GM21786 (cell line): ENCODE measurements at regions not wholly inside any gene's neighbourhood (a gene's known extent, or its start where the extent isn't known, plus 50 kb on each side); places are given as distances from the start of the nearest gene placed in this dataset.

Experiments
- ATAC-seq: cut with Tn5 transposase; IDR thresholded peaks from one replicate; pipeline ENCODE4 v1.9.1; 2021; ENCODE audit not compliant: unreplicated experiment

DNA sequence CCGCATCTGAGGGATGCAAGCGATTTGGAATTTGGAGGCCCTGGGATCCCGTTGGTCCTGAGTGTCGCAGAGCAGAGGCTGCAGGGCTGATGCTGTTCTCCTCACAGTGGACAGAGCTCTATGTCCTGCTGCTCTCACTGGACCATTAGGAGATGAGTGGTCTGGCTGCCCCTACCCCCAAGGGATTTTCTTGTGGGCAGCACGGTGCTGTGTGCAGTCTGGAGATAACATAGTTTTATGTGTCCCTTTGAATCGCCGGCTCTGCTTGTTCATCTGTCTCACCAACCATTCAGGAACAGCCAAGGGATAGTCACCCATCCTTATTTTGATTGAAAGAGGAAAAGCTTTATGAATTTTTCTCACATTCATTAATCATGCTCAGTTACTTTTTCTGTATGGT, 49.9 kb downstream of the CHRM3 start:
- ATAC-seq, result no peak

DNA sequence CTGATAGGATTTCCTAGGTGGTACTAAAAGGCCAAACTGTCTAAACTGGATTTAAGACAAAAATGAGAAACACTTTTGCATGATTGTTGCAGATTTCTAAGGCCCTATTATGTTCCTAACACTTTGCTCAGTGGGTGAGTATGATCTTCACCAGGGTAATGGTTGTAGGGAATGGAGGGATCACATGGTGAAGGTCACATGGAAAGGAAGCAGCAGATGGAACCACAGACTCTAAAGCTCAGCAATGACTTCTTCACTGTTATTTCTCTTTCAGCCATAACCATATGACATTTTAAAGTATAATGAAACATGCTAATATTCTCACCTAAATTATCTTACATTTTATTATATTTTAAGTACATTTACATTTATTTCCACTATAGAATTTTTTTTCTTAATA, 51.5 kb downstream of the CHRM3 start:
- no peak for ATAC-seq

DNA sequence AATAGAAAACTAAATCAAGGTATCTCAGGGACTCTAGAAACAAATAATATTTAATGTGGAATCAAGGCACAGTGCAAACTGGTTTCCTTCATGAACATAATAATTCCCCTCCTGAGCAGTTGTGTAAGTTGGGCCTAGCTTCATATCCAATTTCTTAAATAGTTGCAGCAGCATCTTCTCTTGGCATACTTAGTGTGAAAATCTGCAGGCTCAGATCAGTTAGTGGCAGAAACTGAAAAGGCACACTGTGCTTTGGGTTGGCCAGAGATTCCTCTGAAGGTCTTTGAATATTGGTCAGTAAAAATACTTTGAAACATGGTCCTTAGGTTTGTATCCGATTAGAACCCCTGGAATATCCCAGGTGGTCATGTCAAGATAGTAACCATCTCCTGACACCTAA, 52.5 kb downstream of the CHRM3 start:
- ATAC-seq, result no peak

DNA sequence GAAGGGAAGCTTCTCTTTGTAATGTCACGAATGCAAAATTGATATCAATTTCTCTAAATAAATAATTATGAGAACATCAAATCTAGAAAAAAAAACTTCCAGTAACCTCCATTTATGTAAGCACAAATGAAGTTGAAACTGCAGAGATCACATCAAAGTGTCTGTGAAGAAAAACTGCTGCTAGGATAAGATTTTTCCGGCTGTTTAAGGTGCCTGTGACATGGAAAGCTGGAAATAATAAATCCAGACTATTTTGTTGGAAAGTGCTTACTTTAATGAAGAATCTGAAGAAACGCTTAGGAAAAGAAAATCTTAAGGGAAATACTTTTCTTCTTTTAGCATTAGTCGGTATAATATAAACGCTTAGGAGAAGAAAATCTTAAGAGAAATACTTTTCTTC, 57.0 kb downstream of the CHRM3 start:
- no peak for ATAC-seq

DNA sequence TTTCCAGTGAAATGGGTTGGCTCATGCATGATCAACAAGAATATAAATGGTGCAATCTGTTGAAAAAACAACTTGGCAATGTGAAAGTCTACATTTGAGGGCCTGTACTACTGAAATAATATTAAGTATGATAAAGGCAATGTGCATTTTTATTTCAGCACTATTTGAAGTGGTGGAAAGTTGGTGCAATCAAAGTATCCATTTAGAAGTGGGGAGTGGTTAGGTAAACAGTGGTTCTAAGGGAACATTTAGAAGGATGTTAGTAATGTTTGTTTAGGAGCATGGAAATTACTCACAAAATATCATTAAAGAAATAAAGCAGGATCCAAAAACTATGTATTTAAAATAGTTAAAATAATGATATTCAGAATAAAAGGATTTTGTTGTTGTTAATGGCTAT, 60.2 kb downstream of the CHRM3 start:
- ATAC-seq, result no peak

DNA sequence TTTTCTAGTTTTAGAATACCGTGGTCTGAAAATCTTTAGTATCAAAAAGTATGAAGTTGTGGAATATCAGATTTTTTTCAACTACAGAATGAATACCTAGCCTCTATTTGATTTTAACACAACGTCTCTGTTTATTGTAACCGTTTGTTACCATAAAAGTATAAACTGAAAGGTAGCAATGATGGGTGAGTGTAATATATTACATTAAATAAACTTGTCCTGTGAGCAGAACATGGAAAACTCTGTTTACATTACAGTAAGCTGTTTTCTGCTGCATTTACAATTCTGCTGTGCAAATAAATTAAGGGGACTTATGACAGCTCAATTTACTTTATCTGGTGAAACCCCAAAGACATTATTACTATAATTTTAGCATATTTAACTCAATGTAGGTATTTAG, 62.5 kb downstream of the CHRM3 start:
- ATAC-seq, result no peak

DNA sequence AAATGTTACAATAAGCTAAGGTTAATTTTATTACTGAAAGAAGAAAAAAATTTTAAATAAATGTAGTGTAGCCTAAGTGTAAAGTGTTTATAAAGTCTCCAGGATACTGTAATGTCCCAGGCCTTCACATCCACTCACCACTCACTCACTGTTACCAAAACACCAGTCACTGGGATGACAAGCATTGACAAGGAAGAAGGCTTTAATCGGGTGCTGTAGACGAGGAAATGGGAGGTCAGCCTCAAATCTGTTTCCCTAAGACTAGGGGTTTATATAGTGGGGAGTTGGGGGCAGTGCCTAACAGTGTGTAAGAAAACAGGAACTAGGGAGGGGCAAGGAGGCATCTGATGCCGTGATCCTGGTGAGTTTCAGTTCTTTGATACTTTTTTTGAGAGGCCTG, 69.4 kb downstream of the CHRM3 start:
- no peak for ATAC-seq

DNA sequence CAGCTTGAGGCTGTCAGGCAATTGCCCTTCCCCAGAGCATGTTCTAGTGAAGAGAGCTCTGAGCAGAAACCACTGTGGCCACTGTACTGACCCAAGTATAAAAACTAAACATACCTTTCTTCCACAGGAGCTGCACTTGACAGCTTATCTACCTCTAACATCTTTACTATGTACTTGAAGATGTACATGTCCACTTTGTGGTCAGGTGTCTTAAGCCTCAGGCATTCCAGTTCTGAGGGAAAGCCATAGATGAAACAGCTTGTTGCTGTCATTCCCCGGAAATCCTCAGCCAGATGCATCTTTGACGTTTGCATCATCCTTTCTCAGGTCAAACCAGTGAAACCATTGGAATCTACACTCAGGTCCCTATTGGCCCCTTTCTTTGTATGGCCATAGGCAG, 70.4 kb downstream of the CHRM3 start:
- ATAC-seq, result no peak

DNA sequence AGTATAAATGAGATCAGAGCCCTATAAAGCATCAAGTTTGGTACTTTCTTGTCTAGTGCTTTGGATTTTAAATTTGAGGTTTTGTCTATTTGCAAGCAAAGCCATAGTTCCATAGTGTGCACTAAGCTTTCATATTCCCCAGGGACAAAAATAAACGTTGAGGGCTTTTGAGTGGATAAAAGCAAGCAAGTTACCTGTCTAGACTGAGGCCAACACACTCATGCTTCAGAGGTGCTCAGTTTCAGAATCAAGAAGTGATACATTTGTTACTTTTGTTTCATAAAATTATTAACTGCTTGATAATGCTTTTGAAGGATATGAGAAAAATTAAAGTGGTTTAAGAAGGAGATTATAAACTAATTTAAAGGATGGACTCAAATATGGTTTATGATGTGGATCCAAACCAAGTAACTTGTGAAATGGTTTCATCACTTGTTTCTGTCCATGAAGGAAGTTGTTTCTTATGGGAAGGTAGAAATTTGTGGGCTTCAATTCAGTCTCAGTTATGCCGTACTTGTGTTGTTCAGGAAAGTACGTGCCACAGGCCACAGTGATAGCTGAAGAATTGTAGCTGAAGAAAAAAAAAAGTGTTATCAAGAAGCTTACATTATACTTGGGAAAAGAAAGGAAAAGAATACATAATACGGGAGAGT, 71.2 kb downstream of the CHRM3 start:
- ATAC-seq, result no peak

DNA sequence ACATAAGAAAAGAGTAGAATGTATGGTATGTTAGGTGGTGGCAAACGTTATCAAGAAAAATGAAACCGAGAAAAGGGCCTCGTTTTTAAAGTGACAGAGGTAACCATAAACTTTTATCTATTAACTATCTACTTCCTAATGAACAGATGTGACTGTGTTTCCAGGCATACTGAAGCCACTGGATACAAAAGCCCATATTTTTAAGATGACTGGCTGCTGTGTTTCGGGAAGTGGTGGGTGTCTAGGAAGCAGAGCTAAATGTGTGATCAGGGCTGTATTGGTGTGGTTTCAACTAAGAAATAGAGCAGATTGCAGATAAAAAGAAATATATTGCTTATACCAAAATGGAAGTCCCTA, 71.8 kb downstream of the CHRM3 start:
- no peak for ATAC-seq

DNA sequence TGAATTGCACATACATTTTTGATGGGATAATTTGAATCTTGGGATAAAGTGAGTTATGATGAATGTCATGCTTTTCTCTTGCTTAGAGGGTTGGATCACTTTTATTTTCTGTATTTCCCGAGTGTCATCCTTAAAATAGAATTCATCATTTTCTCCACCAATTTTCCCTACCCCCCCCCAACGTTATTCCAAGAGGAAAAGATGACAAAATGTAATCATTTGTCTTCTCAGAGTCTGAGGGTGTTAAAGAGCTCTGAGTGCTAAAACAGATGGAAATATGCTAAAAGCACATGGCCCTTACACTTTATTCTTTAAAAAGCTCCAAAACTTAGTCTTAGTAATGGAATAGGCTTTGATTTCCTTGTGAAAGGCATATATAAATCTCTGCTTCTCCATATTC, 81.4 kb downstream of the CHRM3 start:
- ATAC-seq, result no peak

DNA sequence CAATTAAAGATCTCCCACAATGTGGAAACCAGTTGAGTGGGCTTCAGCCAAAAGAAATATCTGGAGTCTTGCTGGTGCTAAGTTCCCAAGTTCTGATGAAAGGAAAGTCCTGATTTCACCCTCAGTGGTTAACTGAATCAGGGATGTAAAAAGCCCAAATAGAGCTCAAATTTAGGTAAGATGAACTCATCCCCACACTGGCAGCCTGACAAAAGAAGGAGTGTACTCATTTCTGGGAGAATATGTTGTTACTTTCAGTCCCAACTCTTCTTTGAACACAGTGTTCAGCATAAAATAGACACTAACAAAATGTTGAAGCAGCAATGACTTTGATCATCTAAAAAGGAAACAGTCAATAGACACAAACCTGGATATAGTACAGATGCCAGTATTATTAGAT, 91.7 kb downstream of the CHRM3 start:
- no peak for ATAC-seq

DNA sequence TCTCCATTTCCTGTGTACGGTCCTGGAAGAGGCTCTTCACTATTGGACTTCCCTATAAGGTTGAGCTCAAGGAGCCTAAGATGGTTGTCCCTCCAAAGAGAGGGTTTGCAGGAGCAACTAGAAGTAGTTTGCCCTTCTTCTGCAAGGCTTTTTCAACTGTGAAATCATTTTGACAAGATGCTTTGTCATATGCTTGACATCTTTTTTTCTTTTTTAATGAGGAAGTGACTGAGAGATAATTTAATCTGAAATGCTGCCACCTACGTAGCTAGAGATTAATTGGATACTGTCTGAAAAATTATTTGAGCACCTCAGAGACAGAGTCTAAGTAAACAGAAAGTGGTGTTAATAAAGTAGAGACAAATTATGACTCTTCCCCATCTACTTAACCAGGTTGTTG, 97.0 kb downstream of the CHRM3 start:
- no peak for ATAC-seq

DNA sequence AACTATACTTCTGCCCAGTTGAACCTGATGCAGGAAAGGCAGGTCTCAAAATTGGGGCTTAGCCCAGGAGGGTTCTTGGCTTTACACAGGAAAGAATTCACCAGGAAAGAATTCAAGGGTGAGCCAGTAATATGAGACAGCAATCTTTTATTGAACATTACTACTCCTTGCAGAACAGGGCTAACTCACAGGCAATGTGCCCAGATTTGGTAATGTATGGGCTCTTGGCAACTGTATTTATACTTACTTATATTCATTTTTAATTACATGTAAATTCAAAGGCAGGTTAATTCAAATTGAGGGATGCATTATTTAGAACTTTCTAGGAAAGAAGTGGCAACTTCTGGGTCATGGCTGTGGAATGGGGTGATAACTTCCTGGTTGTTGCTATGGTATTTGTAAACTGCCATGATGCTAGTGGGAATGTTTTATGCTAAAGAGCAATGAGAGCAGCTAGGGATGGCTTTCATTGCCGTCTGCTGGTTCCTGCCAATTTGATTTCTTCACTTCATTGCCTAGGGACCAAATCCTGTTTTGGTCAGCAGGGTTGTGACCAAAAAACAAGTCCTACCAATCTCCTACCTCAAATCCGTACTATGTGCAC, 107.5 kb downstream of the CHRM3 start:
- ATAC-seq, result no peak

DNA sequence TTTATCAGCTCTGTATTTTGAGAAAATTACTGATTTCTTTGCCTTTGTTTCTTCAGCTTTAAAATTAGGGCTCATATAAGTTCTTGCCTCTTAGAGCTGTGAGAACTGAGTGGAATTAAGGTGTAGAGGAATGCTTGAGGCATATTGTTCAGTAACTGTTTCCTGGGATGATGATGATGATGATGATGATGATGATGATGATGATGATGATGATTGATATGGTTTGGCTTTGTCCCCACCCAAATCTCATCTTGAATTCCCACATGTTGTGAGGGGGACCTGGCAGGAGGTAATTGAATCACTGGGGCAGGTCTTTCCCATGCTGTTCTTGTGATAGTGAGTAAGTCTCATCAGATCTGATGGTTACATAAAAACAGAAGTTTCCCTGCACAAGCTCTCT, 118.7 kb downstream of the CHRM3 start:
- ATAC-seq, result no peak

DNA sequence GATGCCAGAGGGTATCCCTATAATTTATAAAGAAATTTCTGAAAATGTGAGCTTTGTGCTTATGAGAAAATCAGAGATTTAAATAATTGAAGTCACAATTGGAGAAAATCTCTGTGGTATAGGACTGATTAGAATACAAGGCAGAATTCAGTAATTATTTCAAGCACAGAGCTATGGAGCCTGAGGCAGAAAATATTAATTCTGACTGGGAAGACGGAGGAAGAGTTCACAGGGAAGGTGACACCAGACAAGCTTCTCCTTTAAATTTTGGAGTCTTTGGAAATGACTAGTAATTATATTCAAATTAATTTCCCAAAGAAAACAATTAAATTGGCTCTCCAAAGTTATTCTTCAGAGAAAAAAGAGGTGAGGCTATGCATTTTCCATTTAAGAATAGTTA, 121.5 kb downstream of the CHRM3 start:
- no peak for ATAC-seq

DNA sequence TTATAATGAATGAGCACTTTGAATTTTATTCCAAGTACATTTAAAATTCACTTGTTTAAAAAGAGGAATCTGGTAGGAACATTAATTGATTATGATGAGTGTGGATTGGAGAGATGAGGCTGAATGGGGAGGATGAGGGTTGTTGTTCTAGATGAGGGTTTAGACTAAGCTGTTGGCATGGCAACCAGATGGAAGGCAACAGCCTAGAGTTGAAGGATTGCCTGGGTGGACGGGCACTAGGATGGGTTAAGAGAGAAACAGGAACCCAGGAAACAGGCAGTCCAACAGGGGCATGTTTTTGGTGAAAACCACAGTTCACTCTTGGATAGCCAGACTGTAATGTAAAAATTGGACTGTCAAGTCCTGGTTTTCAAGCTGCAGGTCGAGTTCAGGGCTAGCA, 125.5 kb downstream of the CHRM3 start:
- no peak for ATAC-seq

DNA sequence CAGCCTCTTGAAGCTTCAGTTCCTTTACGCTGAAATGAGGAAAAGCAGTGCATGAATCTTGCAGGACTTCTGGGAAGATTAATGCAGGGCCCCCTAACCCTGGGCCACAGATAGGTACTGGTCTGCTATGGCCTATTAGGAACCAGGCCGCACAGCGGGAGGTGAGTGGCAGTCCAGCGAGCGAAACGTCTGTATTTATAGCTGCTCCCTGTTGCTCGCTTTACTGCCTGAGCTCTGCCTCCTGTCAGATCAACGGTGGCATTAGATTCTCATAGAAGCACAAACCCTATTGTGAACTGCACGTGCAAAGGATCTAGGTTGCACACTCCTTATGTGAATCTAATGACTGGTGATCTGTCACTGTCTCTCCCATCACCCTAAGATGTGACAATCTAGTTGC, 130.2 kb downstream of the CHRM3 start:
- no peak for ATAC-seq

DNA sequence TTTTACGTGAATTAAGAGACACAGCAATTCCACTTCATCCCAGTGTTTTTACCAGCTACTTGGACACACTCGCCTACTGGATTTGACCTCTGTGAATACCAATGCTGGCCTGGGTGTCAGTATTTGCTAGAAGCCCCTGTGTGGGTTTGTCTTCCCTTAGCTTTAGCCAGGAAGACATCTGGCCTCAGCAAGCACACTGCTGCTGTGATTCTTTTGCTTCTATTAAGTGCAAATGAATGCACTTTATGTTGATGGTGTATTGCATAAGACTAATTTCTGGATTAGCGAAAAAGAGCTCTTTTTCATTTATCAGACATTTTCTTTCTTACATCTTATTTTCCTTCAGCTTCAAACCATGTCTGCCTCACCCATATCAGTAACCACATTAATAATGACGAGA, 140.0 kb downstream of the CHRM3 start:
- no peak for ATAC-seq

DNA sequence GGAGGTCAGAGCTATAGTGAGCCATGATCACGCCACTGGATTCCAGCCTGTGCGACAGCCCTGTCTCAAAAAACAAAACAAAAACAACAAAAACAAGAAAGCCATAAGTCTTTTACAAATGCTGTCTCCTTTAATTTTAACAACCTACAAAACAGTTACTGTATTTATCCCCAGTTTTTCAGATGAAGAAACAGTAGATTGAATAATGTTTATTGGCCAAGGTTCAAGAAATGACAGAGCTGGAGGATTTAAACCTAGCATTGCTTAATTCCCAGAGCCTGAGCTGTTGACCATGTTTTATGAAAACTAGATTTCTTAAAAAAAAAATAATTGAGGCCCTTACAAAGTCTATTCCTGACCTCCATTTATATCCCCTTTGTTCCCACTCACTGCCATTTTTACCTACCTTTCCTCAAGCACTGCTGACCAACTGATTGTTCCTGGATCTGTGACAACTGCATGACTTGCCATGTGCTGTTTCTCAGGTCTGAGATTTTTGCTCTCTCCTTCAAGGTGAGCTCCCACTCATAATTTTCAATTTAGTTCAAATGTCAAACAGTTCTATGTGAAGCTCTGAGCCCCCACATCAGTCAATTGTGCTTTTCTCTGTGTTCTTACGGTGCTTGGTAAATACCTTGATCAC, 140.8 kb downstream of the CHRM3 start:
- no peak for ATAC-seq

DNA sequence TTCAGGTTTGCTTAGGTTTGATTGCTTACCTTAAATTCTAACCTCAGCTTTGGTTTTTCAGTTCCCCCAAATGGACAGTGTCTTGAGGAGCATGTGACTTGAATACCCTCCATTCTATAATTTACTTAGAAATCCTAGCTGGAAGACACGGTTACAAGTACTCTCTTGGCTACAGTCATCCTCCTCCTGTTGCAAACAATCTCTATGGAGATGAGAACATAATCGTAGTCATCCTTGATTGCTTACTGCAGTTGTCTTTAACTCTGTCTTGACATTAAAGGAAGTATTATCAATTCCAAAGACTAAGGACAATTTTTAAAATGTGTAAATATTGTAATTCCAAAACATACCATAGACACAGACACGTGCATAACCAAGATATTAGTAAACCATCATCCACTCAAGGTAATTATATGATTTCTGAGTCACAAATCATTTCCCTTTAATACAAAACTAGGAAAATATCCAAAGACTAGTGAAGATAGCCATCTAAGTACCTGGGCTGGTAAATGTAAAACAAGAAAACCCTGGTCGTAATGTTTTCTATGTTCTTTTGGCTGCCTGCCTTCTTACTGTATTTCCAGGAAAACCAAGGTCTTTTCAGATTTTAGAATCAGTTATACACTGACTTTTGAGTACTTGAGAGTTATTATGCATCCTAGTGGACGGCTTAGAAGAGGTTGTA, 149.9 kb downstream of the CHRM3 start:
- ATAC-seq, result no peak

DNA sequence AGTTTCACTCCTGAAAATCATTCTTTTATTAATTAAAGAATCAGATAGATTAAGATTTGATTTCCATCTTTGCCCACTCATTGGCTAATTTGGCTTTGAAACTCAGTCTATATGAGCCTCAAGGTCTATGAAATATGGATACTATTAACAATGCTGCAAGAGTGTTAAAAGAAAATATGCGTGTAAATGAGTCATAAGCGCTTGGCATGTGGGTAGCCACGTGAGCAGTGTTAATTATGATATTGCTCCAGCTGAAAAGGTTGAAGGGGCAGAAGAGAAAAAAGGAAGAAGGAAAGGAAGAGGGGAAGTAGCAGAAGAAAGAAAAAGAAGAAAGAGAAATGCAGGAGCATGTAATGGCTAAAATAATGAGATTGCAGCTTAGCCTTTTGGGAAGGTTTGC, 151.4 kb downstream of the CHRM3 start:
- no peak for ATAC-seq
